HEK293T (cell line): ENCODE measurements at regions not wholly inside any gene's neighbourhood (a gene's known extent, or its start where the extent isn't known, plus 50 kb on each side); places are given as distances from the start of the nearest gene placed in this dataset.

ENCODE experiments used
- ARNT ChIP-seq: fragments of 450-650 bp; IDR thresholded peaks from 2 replicates; pipeline ENCODE4 v1.6.1; 2017; ENCODE audit warnings: mild to moderate bottlenecking
- BHLHE40 ChIP-seq: fragments of 450-650 bp; IDR thresholded peaks from 2 replicates; pipeline ENCODE4 v1.6.1; 2016; ENCODE audit warnings: mild to moderate bottlenecking, moderate library complexity, borderline replicate concordance
- FOXK2 ChIP-seq: fragments of 450-650 bp; IDR thresholded peaks from 2 replicates; pipeline ENCODE4 v1.6.1; 2016; ENCODE audit warnings: mild to moderate bottlenecking
- HDGF ChIP-seq: fragments of 450-650 bp; IDR thresholded peaks from 2 replicates; pipeline ENCODE4 v1.6.1; 2017; ENCODE audit warnings: antibody characterized with exemption, borderline replicate concordance
- LEF1 ChIP-seq: fragments of 450-650 bp; IDR thresholded peaks from 2 replicates; pipeline ENCODE4 v1.6.1; 2017; ENCODE audit warnings: mild to moderate bottlenecking, borderline replicate concordance
- TARDBP ChIP-seq: fragments of 450-650 bp; IDR thresholded peaks from 2 replicates; pipeline ENCODE4 v1.6.1; 2016
- ZNF384 ChIP-seq: fragments of 450-650 bp; IDR thresholded peaks from 2 replicates; pipeline ENCODE4 v1.6.1; 2016

GRCh38 chr9:29416204-29416603, 1842.9 kb upstream of the C9orf72 start:
- TF ChIP-seq FOXK2 = no peak
- no peak for TF ChIP-seq BHLHE40
- no peak for TF ChIP-seq HDGF
- no peak for TF ChIP-seq ARNT
- no peak for TF ChIP-seq LEF1
- TF ChIP-seq TARDBP = no peak
- no peak for TF ChIP-seq ZNF384
